ENCODE measurements at regions not wholly inside any gene's neighbourhood (a gene's known extent, or its start where the extent isn't known, plus 50 kb on each side); places are given as distances from the start of the nearest gene placed in this dataset.
"Not testable (repeated sequence)": the region's sequence is repeated elsewhere in the genome, so short reads cannot be mapped to it uniquely, and the experiment has no call there.

GRCh38 chr15:44832133-44832532 lies 95.8 kb downstream of the TRIM69 start:
- not testable (repeated sequence) for TF ChIP-seq CTCF, POLR2A (IDR thresholded peaks at IDR 0.05)

Data from uterus (tissue), 2 donors.